GM12865 (cell line): ENCODE measurements at regions not wholly inside any gene's neighbourhood (a gene's known extent, or its start where the extent isn't known, plus 50 kb on each side); places are given as distances from the start of the nearest gene placed in this dataset.
A peak's percentile ranks its signal among the peaks of the same experiment; 100 is the strongest.

Experiments
- DNase-seq: peaks from one replicate; pipeline ENCODE4 v3.0.0; 2010; ENCODE audit warnings: low read depth
- H3K4me3 ChIP-seq: 2 replicates; pipeline ENCODE4 v1.5.1; 2011; ENCODE audit warnings: mild to moderate bottlenecking, low read depth, low read length, control low read depth
- CTCF ChIP-seq: IDR thresholded peaks from 2 replicates; pipeline ENCODE4 v1.5.1; 2011; ENCODE audit warnings: low read length, control low read depth, low read depth, inconsistent platforms; ENCODE audit not compliant: insufficient read depth; ENCODE audit errors: missing control alignments

DNA sequence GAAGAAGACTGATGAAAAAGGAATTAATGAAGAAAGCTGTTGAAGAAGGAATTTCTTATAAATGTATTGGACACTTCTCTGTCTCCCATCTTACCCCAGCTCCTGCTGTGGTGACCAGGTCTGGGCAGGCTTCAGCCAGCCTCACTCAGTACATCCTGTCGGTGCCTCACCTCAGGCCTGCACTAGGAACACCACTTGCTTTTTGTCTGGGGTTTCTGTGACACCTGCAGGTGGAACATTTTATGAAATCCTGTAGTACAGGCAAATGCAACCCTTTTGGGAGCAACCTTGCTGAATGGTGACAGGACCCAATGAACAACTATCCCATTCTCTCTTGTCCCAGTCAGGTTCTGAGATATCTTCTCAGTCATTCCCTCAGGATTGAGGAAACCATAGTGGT, 129.7 kb downstream of the PRDM13 start:
- no peak for TF ChIP-seq CTCF
- DNase-seq: peak; percentile 30

GRCh38 chr6:99739526-99739925, 132.9 kb downstream of the PRDM13 start:
- DNase-seq: no peak
- no peak overlapping the region for H3K4me3 ChIP-seq
- no peak for TF ChIP-seq CTCF

More for the DNA sequence above, 129.7 kb downstream of the PRDM13 start:
- H3K4me3 ChIP-seq: no peak overlapping the region

- no peak overlapping the region for H3K4me3 ChIP-seq
- no peak for DNase-seq
- TF ChIP-seq CTCF: no peak
Measured at GRCh38 chr6:99741092-99741491, 134.5 kb downstream of the PRDM13 start.

GRCh38 chr6:99743647-99744046, 137.0 kb downstream of the PRDM13 start:
- H3K4me3 ChIP-seq: no peak overlapping the region
- no peak for DNase-seq
- no peak for TF ChIP-seq CTCF

DNA sequence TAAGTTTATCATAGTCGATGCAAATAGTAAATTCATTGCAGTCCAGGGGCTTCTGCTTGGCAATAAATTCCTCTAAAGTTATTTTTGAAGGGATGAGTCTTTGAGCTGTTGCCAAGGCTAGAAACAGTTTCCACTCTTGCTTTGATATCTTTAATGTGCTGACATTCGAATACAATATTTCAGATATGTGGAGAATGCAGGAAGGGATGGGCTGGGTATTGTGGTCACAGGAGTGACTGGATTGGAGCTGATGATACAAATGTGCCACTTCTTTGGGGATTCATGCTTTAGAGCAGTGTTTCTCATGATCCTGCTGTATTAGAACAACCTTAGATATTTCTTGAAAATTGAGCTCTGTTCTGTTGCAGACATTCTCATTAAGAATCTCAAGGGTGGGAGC, 139.0 kb downstream of the PRDM13 start:
- DNase-seq: no peak
- no peak overlapping the region for H3K4me3 ChIP-seq
- TF ChIP-seq CTCF: no peak

GRCh38 chr6:99746261-99746895, 139.7 kb downstream of the PRDM13 start:
- TF ChIP-seq CTCF: peak; percentile 77
- H3K4me3 ChIP-seq: no peak overlapping the region
- DNase-seq: peak; percentile 84

- no peak for TF ChIP-seq CTCF
- DNase-seq: no peak
- H3K4me3 ChIP-seq: no peak overlapping the region
Measured at GRCh38 chr6:99761711-99762110, 155.1 kb downstream of the PRDM13 start.
